CD14-positive monocyte (primary cell): ENCODE measurements at regions not wholly inside any gene's neighbourhood (a gene's known extent, or its start where the extent isn't known, plus 50 kb on each side); places are given as distances from the start of the nearest gene placed in this dataset.

Source experiments
- DNase-seq, 3 donors: peaks; one replicate each; pipeline ENCODE4 v3.0.0-alpha.2; 2011 to 2022
- H2AFZ ChIP-seq: 2 replicates; pipeline ENCODE4 v1.6.0; 2012; ENCODE audit warnings: mild to moderate bottlenecking, low read depth, low read length, inconsistent platforms; ENCODE audit not compliant: insufficient read depth, poor library complexity, severe bottlenecking
- H3K27ac ChIP-seq, 2 donors: 1 replicate in 1 of 2; 2 replicates in 1 of 2; pipeline ENCODE4 v1.5.1; 2012 to 2013; ENCODE audit warnings: low read length in 2 of 2, control low read depth in 1 of 2, inconsistent platforms in 1 of 2, low read depth in 1 of 2, mild to moderate bottlenecking in 1 of 2
- H3K27me3 ChIP-seq, 2 donors: one replicate each; pipeline versions ENCODE4 v1.6.0 to v1.6.1; 2011 to 2013; ENCODE audit warnings: low read length in 2 of 2; ENCODE audit not compliant: control insufficient read depth in 2 of 2, insufficient read depth in 2 of 2
- H3K36me3 ChIP-seq, 2 donors: replicated peaks in 1 of 2; 1 replicate in 1 of 2; 2 replicates in 1 of 2; pipeline versions ENCODE4 v1.5.1 to v1.6.1; 2012 to 2013; ENCODE audit warnings: low read length in 2 of 2, control low read depth in 1 of 2, inconsistent platforms in 1 of 2, mild to moderate bottlenecking in 1 of 2; ENCODE audit not compliant: insufficient read depth in 2 of 2, control insufficient read depth in 1 of 2
- H3K4me1 ChIP-seq, 2 donors: 1 replicate in 1 of 2; 2 replicates in 1 of 2; pipeline versions ENCODE4 v1.5.1 to v1.6.1; 2012 to 2013; ENCODE audit warnings: low read length in 2 of 2, control low read depth in 1 of 2, inconsistent platforms in 1 of 2, mild to moderate bottlenecking in 1 of 2, moderate library complexity in 1 of 2; ENCODE audit not compliant: insufficient read depth in 2 of 2, control insufficient read depth in 1 of 2
- H3K4me2 ChIP-seq: replicated peaks from 2 replicates; pipeline ENCODE3; 2012; ENCODE audit warnings: low read length, moderate library complexity, mild to moderate bottlenecking; ENCODE audit not compliant: poor library complexity, severe bottlenecking; ENCODE audit errors: extremely low read depth
- H3K4me3 ChIP-seq, 3 experiments: fragments of 200-600 bp in 1 of 3; sonication (generic) in 1 of 3; replicated peaks in 1 of 3; 1 replicate in 2 of 3; 2 replicates in 1 of 3; pipeline ENCODE4 v1.5.1; 2011 to 2013; ENCODE audit warnings: low read length in 3 of 3, mild to moderate bottlenecking in 3 of 3, control low read depth in 2 of 3, low read depth in 2 of 3, inconsistent platforms in 1 of 3, moderate library complexity in 1 of 3
- H3K79me2 ChIP-seq: 2 replicates; pipeline ENCODE4 v1.6.0; 2012; ENCODE audit warnings: mild to moderate bottlenecking, control low read depth, inconsistent platforms, low read length, moderate library complexity; ENCODE audit not compliant: insufficient read depth
- H3K9ac ChIP-seq: 2 replicates; pipeline ENCODE4 v1.6.0; 2017; ENCODE audit warnings: low read length, mild to moderate bottlenecking; ENCODE audit not compliant: insufficient read depth, poor library complexity, severe bottlenecking
- H3K9me3 ChIP-seq, 2 donors: replicated peaks in 1 of 2; 1 replicate in 1 of 2; 2 replicates in 1 of 2; pipeline versions ENCODE4 v1.5.1 to v1.6.1; 2012 to 2013; ENCODE audit warnings: low read length in 2 of 2, control low read depth in 1 of 2; ENCODE audit not compliant: control insufficient read depth in 1 of 2, insufficient read depth in 1 of 2
- H4K20me1 ChIP-seq: 2 replicates; pipeline ENCODE4 v1.6.0; 2012; ENCODE audit warnings: mild to moderate bottlenecking, low read length, control low read depth, moderate library complexity; ENCODE audit not compliant: insufficient read depth
- H3K27ac Mint-ChIP-seq, 7 donors: one replicate each; pipeline ENCODE4 v1.8.0; 2020; ENCODE audit warnings: mild to moderate bottlenecking in 7 of 7, mixed read lengths in 7 of 7, moderate library complexity in 6 of 7, inconsistent platforms in 2 of 7
- H3K27me3 Mint-ChIP-seq, 3 donors: one replicate each; pipeline ENCODE4 v1.8.0; 2021 to 2022; ENCODE audit warnings: low read depth in 3 of 3, mild to moderate bottlenecking in 3 of 3, mixed read lengths in 3 of 3, moderate library complexity in 3 of 3, inconsistent platforms in 1 of 3
- H3K36me3 Mint-ChIP-seq, 2 donors: one replicate each; pipeline ENCODE4 v1.8.0; 2020; ENCODE audit warnings: mixed read lengths in 2 of 2, inconsistent platforms in 1 of 2, mild to moderate bottlenecking in 1 of 2
- H3K4me1 Mint-ChIP-seq: one replicate; pipeline ENCODE4 v1.8.0; 2020; ENCODE audit warnings: mild to moderate bottlenecking, mixed read lengths
- H3K4me3 Mint-ChIP-seq, 2 donors: one replicate each; pipeline ENCODE4 v1.8.0; 2020; ENCODE audit warnings: mild to moderate bottlenecking in 2 of 2, mixed read lengths in 2 of 2, moderate library complexity in 1 of 2
- H3K9me3 Mint-ChIP-seq, 7 donors: one replicate each; pipeline ENCODE4 v1.8.0; 2020 to 2022; ENCODE audit warnings: mixed read lengths in 7 of 7, mild to moderate bottlenecking in 6 of 7, moderate library complexity in 6 of 7, inconsistent platforms in 2 of 7
- CTCF ChIP-seq: fragments of 200-600 bp; IDR thresholded peaks from one replicate; pipeline ENCODE4 v1.8.0; 2022; ENCODE audit warnings: antibody characterized with exemption, mild to moderate bottlenecking
- WGBS: methylation state at CpG from one replicate; pipeline ENCODE4 v1.1.5; 2013; ENCODE audit warnings: missing lambda C conversion rate; ENCODE audit not compliant: insufficient coverage; 5-methylcytosine and 5-hydroxymethylcytosine counted together
- intact Hi-C, 2 donors: fragments of 100-400 bp; cut with micrococcal nuclease; formaldehyde crosslinking; loops; one replicate each; pipeline versions ENCODE4 v1.15.0 to v1.15.1; 2023

- H3K27ac Mint-ChIP-seq = no peak overlapping the region
Measured at GRCh38 chr5:92917044-92917443, 664.0 kb downstream of the NR2F1-AS1 start.

GRCh38 chr5:92916036-92916435 is 665.0 kb downstream of the NR2F1-AS1 start:
- TF ChIP-seq CTCF = no peak
- H3K27me3 Mint-ChIP-seq = peaks cover 0 to 2% (median 0%) of the 10 kb centered on the region in 3 donors
- Histone ChIP-seq H4K20me1 (no peaks in the 10 kb centered on the region), H3K4me2 (no peak overlapping the region), H2AFZ (no peak overlapping the region), H3K27me3 (no peaks in the 10 kb centered on the region), H3K4me3 (no peak overlapping the region), H3K9me3 (no peaks in the 10 kb centered on the region), H3K27ac (no peak overlapping the region), H3K79me2 (no peaks in the 10 kb centered on the region), H3K36me3 (no peaks in the 10 kb centered on the region), H3K9ac (no peak overlapping the region), H3K4me1 (no peaks in the 10 kb centered on the region)
- no peak overlapping the region for H3K27ac Mint-ChIP-seq
- H3K9me3 Mint-ChIP-seq = peaks cover 0 to 3% (median 0%) of the 10 kb centered on the region in 7 donors
- H3K4me3 Mint-ChIP-seq = no peak overlapping the region
- intact Hi-C loops = no loop called here
- no peaks in the 10 kb centered on the region for H3K36me3 Mint-ChIP-seq
- DNase-seq = no peak
- H3K4me1 Mint-ChIP-seq = no peaks in the 10 kb centered on the region
- no CpG with 5 or more reads among the region's 3 CpGs for WGBS

More at GRCh38 chr5:92917044-92917443, 664.0 kb downstream of the NR2F1-AS1 start:
- Histone ChIP-seq H3K4me2 (no peak overlapping the region), H3K27me3 (no peaks in the 10 kb centered on the region), H3K4me3 (no peak overlapping the region), H3K36me3 (no peaks in the 10 kb centered on the region), H2AFZ (no peak overlapping the region), H3K27ac (no peak overlapping the region), H3K9ac (no peak overlapping the region), H3K9me3 (no peaks in the 10 kb centered on the region), H3K79me2 (no peaks in the 10 kb centered on the region), H3K4me1 (no peaks in the 10 kb centered on the region), H4K20me1 (no peaks in the 10 kb centered on the region)
- H3K36me3 Mint-ChIP-seq = no peaks in the 10 kb centered on the region
- no peak for DNase-seq
- no peaks in the 10 kb centered on the region for H3K4me1 Mint-ChIP-seq
- peaks cover 0 to 2% (median 0%) of the 10 kb centered on the region in 3 donors for H3K27me3 Mint-ChIP-seq
- intact Hi-C loops = no loop called here
- WGBS = no CpG with 5 or more reads among the region's 2 CpGs
- no peak for TF ChIP-seq CTCF
- peaks cover 0 to 3% (median 0%) of the 10 kb centered on the region in 7 donors for H3K9me3 Mint-ChIP-seq
- no peak overlapping the region for H3K4me3 Mint-ChIP-seq
